Stimulated activated CD4-positive, alpha-beta T cell treated with anti-CD3 and anti-CD28 coated beads, Interleukin-15, amount 100 ng/mL, for 1 hour (primary cell): ENCODE measurements at regions not wholly inside any gene's neighbourhood (a gene's known extent, or its start where the extent isn't known, plus 50 kb on each side); places are given as distances from the start of the nearest gene placed in this dataset.
"Not testable (repeated sequence)": the region's sequence is repeated elsewhere in the genome, so short reads cannot be mapped to it uniquely, and the experiment has no call there.

Experiments
- DNase-seq, 2 donors: peaks; one replicate each; pipeline ENCODE4 v3.0.0-alpha.2; 2020; ENCODE audit warnings: low read depth in 1 of 2, low spot score in 1 of 2

- DNase-seq: no peak
These were observed 105.4 kb downstream of the TTC8 start for GRCh38 chr14:88929656-88930436.

- DNase-seq: no peak
These were observed 107.1 kb downstream of the TTC8 start for GRCh38 chr14:88931321-88932110.

GRCh38 chr14:88933191-88933590 is 108.7 kb downstream of the TTC8 start:
- DNase-seq: no peak

GRCh38 chr14:88934351-88934806 is 109.9 kb downstream of the TTC8 start:
- no peak for DNase-seq

GRCh38 chr14:88935083-88935482 is 110.6 kb downstream of the TTC8 start:
- DNase-seq: no peak

GRCh38 chr14:88937706-88938105 is 113.3 kb downstream of the TTC8 start:
- DNase-seq: no peak

GRCh38 chr14:88940671-88941070 is 116.2 kb downstream of the TTC8 start:
- DNase-seq: no peak

- no peak for DNase-seq
These were observed 117.0 kb downstream of the TTC8 start for GRCh38 chr14:88941414-88941813.

- no peak for DNase-seq
These were observed 123.5 kb downstream of the TTC8 start for GRCh38 chr14:88947646-88948598.

- no peak for DNase-seq
These were observed 125.6 kb downstream of the TTC8 start for GRCh38 chr14:88950069-88950468.

- DNase-seq: no peak
These were observed 126.9 kb downstream of the TTC8 start for GRCh38 chr14:88951370-88951769.

- DNase-seq: no peak
These were observed 128.4 kb downstream of the TTC8 start for GRCh38 chr14:88952901-88953300.

GRCh38 chr14:88955455-88955854 is 131.0 kb downstream of the TTC8 start:
- no peak for DNase-seq

GRCh38 chr14:88960496-88960895 is 136.0 kb downstream of the TTC8 start:
- DNase-seq: no peak

- DNase-seq: no peak
These were observed 136.8 kb downstream of the TTC8 start for GRCh38 chr14:88961214-88961613.

GRCh38 chr14:88962356-88962755 is 137.9 kb downstream of the TTC8 start:
- DNase-seq: no peak

- no peak for DNase-seq
These were observed 142.8 kb downstream of the TTC8 start for GRCh38 chr14:88967299-88967698.

GRCh38 chr14:88975043-88975830 is 150.8 kb downstream of the TTC8 start:
- DNase-seq: no peak

- no peak for DNase-seq
These were observed 151.5 kb downstream of the TTC8 start for GRCh38 chr14:88975926-88976325.

- not testable (repeated sequence) for DNase-seq
These were observed 156.5 kb downstream of the TTC8 start for GRCh38 chr14:88980907-88981306.
